H1 (cell line): ENCODE measurements at regions not wholly inside any gene's neighbourhood (a gene's known extent, or its start where the extent isn't known, plus 50 kb on each side); places are given as distances from the start of the nearest gene placed in this dataset.

Source experiments
- GTF2F1 ChIP-seq: IDR thresholded peaks from 2 replicates; pipeline ENCODE4 v1.6.1; 2012; ENCODE audit warnings: low read depth, low read length, improper control_type of control experiment, borderline replicate concordance
- JUN ChIP-seq: IDR thresholded peaks from 2 replicates; pipeline ENCODE4 v1.6.1; 2011; ENCODE audit warnings: low read depth, mild to moderate bottlenecking, improper control_type of control experiment, low read length
- POLR2A ChIP-seq, 2 experiments: IDR thresholded peaks; 1 replicate in 1 of 2; 2 replicates in 1 of 2; pipeline ENCODE4 v1.6.1; 2011; ENCODE audit warnings: low read depth in 2 of 2, low read length in 2 of 2, mild to moderate bottlenecking in 2 of 2; ENCODE audit errors: control extremely low read depth in 1 of 2
- POLR2AphosphoS5 ChIP-seq: IDR thresholded peaks from 2 replicates; pipeline ENCODE4 v1.6.1; 2011; ENCODE audit warnings: low read depth, low read length
- SP2 ChIP-seq: IDR thresholded peaks from 2 replicates; pipeline ENCODE4 v1.6.1; 2012; ENCODE audit warnings: mild to moderate bottlenecking, low read length, inconsistent platforms
- YY1 ChIP-seq: IDR thresholded peaks from 2 replicates; pipeline ENCODE4 v1.6.1; 2011; ENCODE audit warnings: low read depth, mild to moderate bottlenecking, low read length
- TF ChIP-seq, protein P1 (sequence below), 3 experiments: IDR thresholded peaks; 1 replicate in 2 of 3; 2 replicates in 1 of 3; pipeline versions ENCODE4 v1.5.1 to v1.6.1; 2011; ENCODE audit warnings: low read length in 3 of 3, mild to moderate bottlenecking in 3 of 3, inconsistent platforms in 2 of 3, low read depth in 1 of 3, moderate library complexity in 1 of 3; ENCODE audit not compliant: insufficient read depth in 1 of 3; ENCODE audit errors: control extremely low read depth in 1 of 3

DNA sequence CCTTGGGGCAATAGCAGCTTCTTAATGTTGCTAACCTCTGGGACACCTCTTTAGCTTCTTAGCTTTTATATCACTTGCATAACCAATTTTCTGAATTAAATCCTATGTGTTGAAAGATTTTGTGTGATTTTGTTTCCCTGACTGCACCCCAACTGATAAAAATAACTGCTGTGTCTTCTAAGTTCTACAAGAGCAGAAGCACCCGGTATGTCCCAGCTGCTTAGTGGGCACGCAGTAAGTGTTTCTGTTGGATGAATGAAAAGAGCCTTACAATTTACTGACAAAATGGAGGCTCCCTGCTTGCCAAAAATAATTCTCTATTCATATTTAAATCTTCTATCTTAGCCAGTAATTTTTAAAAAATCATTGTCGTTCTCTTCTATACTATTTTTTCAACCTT, 53.1 kb upstream of the GALNT5 start:
- TF ChIP-seq GTF2F1 (no peak), POLR2AphosphoS5 (no peak), SP2 (no peak), JUN (no peak), YY1 (no peak), POLR2A (IDR thresholded peaks at IDR 0.05; ENCODE audit: control extremely low read depth in 1 of 2, low read depth in 2 of 2, low read length in 2 of 2) (no peak)
- TF ChIP-seq, protein P1, sequence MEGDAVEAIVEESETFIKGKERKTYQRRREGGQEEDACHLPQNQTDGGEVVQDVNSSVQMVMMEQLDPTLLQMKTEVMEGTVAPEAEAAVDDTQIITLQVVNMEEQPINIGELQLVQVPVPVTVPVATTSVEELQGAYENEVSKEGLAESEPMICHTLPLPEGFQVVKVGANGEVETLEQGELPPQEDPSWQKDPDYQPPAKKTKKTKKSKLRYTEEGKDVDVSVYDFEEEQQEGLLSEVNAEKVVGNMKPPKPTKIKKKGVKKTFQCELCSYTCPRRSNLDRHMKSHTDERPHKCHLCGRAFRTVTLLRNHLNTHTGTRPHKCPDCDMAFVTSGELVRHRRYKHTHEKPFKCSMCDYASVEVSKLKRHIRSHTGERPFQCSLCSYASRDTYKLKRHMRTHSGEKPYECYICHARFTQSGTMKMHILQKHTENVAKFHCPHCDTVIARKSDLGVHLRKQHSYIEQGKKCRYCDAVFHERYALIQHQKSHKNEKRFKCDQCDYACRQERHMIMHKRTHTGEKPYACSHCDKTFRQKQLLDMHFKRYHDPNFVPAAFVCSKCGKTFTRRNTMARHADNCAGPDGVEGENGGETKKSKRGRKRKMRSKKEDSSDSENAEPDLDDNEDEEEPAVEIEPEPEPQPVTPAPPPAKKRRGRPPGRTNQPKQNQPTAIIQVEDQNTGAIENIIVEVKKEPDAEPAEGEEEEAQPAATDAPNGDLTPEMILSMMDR (IDR thresholded peaks at IDR 0.05; ENCODE audit: control extremely low read depth in 1 of 3, insufficient read depth in 1 of 3, low read depth in 1 of 3, low read length in 3 of 3) = no peak
